GM19023 (cell line): ENCODE measurements at regions not wholly inside any gene's neighbourhood (a gene's known extent, or its start where the extent isn't known, plus 50 kb on each side); places are given as distances from the start of the nearest gene placed in this dataset.

Experiments used
- ATAC-seq: cut with Tn5 transposase; IDR thresholded peaks from one replicate; pipeline ENCODE4 v1.9.1; 2021; ENCODE audit warnings: mild to moderate bottlenecking, moderate library complexity; ENCODE audit not compliant: unreplicated experiment

GRCh38 chr6:105628156-105628860 is 225.4 kb upstream of the PREP start:
- no peak for ATAC-seq

DNA sequence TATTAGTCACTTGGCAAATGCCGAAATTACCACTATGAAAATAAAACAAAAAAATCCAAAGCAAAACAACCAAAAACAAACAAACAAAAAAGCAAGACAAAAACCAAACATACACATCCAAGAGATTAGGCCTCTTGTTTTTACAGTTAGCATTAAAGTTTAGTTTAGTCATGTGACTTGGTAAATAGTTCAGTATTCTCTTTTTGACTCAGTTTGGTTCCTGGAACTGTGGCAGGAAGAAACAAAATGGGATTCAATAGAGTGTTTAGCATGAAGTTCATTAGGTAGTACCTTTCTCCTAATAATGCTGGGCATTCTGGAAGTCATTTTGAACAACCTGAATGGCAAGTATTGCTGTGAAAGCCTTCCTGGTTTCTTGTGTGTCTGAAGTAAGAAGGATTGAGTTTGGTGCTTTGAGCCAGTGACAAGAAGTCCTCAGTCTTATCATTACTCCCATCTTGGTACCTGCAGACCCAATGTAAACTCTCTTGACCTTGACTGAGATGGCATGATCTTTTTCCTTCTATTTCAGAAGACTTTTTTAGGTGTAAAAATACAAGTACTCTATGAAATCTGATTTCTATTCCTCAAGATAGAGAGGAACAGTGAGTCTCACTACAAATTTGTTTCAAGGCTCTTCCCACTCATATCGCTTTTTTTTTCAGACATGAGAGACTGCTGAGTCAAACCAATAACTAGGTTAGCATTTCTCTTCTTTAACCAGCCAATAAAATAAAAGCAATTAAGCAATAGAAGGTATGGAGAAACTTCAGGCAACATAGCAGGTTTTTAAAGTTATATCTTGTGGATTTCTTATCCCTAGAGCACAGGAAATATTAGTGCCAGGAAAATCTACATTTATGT is 223.6 kb upstream of the PREP start:
- no peak for ATAC-seq

DNA sequence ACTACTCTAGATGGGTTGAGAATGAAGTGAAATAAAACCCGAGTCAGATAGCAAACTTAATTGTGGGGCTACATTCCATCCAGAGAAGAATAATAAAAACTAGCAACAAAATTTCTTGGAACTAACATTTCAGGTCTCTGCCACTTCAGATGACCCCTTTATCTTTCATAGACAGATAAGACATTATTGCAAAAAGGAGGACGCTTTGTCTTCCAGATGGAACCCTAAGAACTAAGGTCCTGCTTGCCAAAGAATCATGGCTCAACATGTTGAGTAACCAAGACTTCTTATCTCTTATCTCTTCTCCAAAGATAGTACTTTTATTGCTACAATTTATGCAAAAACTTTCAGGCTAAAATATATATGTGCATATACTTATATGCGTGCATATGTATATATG is 221.1 kb upstream of the PREP start:
- no peak for ATAC-seq

- ATAC-seq, result no peak
Measured at GRCh38 chr6:105622226-105622625, 219.3 kb upstream of the PREP start.

- ATAC-seq, result no peak
Measured at GRCh38 chr6:105621564-105622175, 218.8 kb upstream of the PREP start.

GRCh38 chr6:105620878-105621277 is 218.0 kb upstream of the PREP start:
- ATAC-seq, result no peak

DNA sequence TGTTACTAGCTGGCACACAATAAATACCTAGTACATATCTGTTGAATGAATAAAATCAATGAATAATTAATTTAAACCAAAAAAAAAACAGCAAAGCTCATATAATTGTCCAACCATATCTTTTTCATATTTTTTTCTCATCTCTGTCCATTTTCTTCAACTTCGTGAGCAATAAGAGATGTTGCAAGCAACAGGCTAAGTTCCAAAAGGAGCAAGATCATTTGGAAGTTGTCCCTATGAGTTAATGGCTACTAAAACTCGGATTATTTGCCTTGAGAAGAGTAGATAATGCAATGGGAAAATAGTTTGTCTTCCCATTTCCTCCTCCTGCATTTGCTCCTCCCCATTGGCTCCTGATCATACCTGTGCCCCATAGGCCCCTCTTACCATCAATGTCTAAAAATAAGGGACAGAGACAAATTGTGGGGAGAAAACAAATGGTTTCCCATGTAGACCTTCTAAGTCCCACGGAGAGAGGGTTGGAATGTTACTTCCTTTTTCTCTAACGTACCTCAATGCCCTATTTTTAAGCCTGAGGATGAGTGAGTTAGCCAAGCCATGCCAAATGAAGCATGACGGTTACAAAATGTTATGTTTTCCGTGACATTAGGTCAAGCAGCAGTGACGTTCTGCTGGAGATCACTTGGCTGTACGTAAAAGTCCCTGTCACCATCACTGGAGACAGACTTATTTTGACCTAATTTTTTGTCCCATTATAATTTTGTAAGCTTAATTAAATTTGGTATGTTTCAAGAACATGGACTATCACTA is 217.3 kb upstream of the PREP start:
- no peak for ATAC-seq

DNA sequence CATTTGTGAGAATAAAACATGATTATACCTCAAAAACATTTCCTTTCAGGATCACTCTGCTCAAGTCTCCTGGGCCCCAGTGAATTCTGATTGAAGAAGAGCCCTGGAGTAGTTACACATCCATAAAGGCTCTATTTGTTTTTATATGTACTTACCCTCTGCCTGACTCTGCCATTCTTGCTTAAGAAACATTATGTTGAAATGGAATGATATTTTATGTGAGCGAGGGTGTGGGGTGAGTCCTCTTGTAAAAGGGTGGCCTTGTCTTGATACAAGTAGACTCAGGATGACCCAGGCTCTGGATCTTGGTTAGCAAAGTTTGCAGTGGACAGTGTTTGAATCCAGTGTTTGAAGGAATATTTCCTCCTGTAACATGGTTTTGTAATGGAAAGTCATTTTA is 215.4 kb upstream of the PREP start:
- no peak for ATAC-seq

GRCh38 chr6:105616521-105616920 is 213.6 kb upstream of the PREP start:
- ATAC-seq, result no peak

GRCh38 chr6:105611606-105612005 is 208.7 kb upstream of the PREP start:
- no peak for ATAC-seq

DNA sequence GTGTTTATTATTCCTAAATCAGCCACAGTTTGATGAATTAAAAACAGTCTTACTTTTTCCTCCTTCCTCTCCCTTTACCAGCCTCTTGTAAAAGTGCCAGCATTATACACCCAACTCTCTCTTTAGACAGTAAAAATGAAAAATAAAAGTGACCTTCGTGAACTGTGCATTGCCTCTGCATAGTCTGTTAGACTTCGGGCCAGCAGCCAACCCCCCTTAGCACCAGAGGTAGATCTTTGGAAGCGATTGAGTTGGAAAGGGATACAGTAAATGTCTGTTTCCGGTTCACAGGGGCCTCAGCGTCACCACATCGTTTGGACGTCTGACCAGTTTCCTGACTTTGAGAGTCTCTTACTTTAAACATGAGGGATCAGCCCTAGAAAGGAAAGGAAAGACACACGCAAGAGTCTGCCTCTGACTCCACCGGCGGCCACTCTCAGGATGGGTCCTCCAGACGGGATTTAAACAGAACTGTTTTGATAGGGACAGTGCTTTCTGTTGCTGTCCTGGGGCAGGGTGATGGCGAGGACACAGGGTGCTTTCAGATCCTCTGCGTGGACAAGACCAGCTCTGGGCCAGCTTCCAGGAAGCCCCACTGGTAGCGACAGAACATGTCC is 206.6 kb upstream of the PREP start:
- ATAC-seq, result no peak

DNA sequence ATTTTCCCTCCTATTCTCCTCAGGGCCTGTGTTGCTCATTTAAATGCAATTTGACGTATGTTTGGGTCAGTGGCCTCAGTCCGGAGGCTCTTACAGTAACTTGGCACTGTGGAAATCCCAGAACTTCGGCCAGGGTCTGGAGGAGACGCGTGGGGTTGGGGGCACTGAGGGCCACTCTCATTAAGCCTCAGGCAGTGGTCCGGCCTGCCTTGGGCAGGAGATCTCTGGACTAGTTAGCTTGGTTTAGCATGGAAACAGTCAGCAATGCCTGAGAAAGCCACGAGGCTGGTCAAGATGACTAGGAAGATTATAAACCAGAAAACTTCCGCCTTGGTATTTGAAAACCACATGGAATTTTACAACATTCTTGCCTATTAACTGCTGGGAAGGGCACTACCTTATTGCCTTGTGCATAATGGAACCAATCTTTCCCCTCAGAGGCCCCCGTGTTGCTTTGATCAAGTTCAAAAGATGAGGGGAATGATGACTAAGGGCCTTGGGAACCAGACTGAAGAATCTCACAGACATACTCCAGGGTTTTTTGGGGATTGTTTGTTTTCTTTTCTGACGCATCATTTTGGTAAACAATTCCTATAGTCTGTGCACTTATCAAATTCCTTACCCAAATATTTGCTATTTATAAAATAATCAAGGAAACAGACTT is 206.0 kb upstream of the PREP start:
- no peak for ATAC-seq

DNA sequence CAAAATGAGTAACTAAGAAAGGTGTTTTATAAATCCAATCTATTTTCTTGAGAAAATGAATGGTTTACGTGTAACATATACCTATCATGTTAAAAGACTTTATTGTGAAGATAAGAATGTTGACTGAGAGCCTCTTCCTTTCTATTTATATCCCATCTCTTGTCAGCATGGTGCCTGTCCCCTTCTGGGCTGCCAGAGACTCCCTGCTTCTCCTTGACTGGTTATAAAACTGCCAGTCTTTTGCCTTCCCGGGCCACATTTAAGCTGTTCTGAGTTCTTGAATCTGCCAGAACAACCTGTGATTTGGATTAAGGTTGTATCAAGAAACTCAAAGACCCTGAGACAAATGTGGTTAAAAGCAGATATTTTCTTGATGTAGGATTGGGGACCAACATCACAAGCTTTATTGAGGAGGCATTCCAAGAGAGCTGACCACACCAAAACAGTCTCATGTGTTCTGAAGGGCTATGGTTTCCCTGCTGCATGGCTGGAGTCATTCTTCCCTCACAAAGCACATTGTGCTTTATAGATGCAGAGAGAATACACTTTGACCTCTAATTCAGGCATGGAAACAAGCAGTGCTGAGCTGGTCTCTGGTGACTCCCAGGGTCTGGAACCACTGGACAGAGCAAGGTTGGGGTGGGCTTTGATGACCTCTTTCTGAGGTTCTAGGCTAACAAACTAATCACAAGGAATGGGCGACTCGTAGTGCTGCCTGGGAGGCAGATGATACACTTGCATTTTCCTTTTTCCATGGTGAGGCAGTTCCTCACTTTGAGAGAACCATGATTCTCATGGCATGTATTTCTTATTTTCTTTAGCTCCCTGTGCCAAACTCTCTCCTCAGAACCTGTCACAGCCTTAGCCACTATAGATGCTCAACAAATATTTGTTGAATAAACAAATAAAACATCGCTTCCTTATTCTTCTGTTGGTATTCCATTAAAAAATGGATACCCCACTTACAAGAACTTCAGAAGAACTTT is 205.0 kb upstream of the PREP start:
- ATAC-seq, result no peak

- no peak for ATAC-seq
Measured at GRCh38 chr6:105606831-105607463, 204.1 kb upstream of the PREP start.

- no peak for ATAC-seq
Measured at GRCh38 chr6:105604587-105604884, 201.7 kb upstream of the PREP start.

DNA sequence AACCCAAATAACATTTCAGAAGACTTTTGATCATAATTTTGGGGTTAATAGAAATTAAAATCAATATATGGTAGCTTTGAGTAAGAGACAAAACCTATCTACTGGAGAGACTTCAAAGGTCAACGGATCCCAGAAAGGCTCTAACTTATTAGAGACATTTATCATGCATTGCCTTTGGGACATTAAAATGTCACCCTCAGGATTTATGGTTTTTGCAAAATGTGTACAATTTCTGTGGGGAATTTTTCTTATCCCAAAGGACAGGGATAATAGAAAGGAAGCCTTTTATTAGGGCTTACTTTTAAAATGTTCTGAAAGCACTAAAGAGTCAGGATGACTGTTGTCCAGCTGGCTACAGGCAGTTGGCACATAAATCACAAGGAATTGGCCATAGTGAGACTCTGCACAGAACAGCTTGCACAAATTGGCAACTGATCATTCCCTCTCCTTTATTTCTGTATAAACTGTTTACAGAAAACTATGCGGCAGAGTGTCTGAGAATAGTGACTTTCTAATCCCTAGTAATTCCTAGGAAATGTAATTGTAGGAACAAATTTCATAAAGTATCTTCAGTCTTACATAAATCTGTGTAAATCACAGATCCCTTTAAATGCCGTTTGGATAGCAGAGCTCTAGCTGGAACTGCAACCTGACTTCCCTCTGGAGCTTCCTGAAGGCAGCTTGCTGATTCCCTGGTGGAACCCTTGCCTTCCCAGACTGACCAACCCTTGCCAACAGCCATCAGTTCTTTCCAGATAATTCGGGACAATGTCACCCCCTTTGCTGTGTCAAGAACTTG is 201.1 kb upstream of the PREP start:
- no peak for ATAC-seq

DNA sequence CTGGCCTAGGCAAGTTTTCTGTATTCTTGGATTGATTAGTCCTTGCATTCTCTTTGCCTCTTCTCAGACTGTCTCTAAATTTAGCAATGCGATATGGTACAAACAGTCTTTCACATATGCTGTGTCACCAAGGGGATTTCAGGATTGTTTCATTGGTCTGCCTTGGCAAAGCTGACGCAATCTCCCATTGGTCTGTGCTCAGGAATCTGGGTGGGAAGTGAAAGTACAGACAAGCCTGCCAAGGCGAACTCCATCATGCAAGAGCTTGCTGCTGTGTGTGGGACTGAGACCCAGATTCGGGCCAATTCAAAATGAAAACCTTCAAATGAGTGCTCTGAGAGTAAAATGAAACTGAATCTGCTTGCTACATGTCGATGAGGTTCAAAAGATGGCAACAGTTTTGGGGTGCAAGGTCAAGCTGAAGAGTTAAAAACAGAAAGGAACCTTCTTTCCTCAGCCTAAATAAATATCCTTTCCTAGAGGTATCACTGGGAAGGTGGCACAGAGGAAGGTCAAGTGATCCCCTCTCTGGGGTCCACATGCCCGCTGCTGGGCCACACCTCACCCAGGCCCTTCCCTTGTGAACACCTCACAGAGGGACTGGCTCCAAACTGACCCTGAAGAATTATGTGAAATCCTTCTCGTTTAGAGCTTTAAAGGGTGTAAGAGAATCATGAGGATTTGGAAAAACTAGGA is 198.8 kb upstream of the PREP start:
- ATAC-seq, result peak; percentile 86
